H9 (cell line): ENCODE measurements at regions not wholly inside any gene's neighbourhood (a gene's known extent, or its start where the extent isn't known, plus 50 kb on each side); places are given as distances from the start of the nearest gene placed in this dataset.

Experiments used
- DNase-seq: peaks from one replicate; pipeline ENCODE4 v3.0.0-alpha.2; 2017
- H2AFZ ChIP-seq: one replicate; pipeline ENCODE4 v1.6.1; 2013; ENCODE audit warnings: mild to moderate bottlenecking, low read length, control low read depth, moderate library complexity
- H2AK5ac ChIP-seq: 2 replicates; pipeline ENCODE4 v1.6.1; 2013; ENCODE audit warnings: low read length, control low read depth, mixed read lengths; ENCODE audit not compliant: insufficient read length
- H2BK120ac ChIP-seq: one replicate; pipeline ENCODE4 v1.6.1; 2013; ENCODE audit warnings: low read depth, mild to moderate bottlenecking, low read length, control low read depth, inconsistent platforms; ENCODE audit not compliant: poor library complexity, severe bottlenecking
- H2BK12ac ChIP-seq: 2 replicates; pipeline ENCODE4 v1.6.1; 2013; ENCODE audit warnings: low read length, control low read depth, mixed read lengths, low read depth; ENCODE audit not compliant: insufficient read length
- H2BK15ac ChIP-seq: 2 replicates; pipeline ENCODE4 v1.6.1; 2013; ENCODE audit warnings: low read depth, low read length, control low read depth
- H2BK20ac ChIP-seq: one replicate; pipeline ENCODE4 v1.6.1; 2013; ENCODE audit warnings: low read depth, mild to moderate bottlenecking, low read length, control low read depth, inconsistent platforms; ENCODE audit not compliant: poor library complexity, severe bottlenecking
- H2BK5ac ChIP-seq: 2 replicates; pipeline ENCODE4 v1.6.1; 2013; ENCODE audit warnings: low read length, control low read depth, mixed read lengths; ENCODE audit not compliant: insufficient read length
- H3K14ac ChIP-seq: 2 replicates; pipeline ENCODE4 v1.6.1; 2013; ENCODE audit warnings: low read length, control low read depth; ENCODE audit not compliant: insufficient read depth
- H3K18ac ChIP-seq: 2 replicates; pipeline ENCODE4 v1.6.1; 2013; ENCODE audit warnings: low read depth, mild to moderate bottlenecking, mixed read lengths, low read length, control low read depth; ENCODE audit not compliant: insufficient read length
- H3K23ac ChIP-seq: 2 replicates; pipeline ENCODE4 v1.6.1; 2013; ENCODE audit warnings: low read length, control low read depth, mixed read lengths, low read depth; ENCODE audit not compliant: insufficient read length
- H3K23me2 ChIP-seq: 2 replicates; pipeline ENCODE4 v1.6.1; 2013; ENCODE audit warnings: low read depth, mild to moderate bottlenecking, mixed read lengths, low read length, control low read depth; ENCODE audit not compliant: insufficient read length, poor library complexity, severe bottlenecking
- H3K27ac ChIP-seq: 2 replicates; pipeline ENCODE4 v1.5.1; 2013; ENCODE audit warnings: low read length, control low read depth, mixed read lengths, low read depth; ENCODE audit not compliant: insufficient read length
- H3K27me3 ChIP-seq: 2 replicates; pipeline ENCODE4 v1.6.1; 2013; ENCODE audit warnings: low read length, control low read depth, inconsistent platforms; ENCODE audit not compliant: insufficient read depth
- H3K4ac ChIP-seq: 2 replicates; pipeline ENCODE4 v1.6.1; 2013; ENCODE audit warnings: low read depth, mild to moderate bottlenecking, control low read depth, inconsistent platforms, low read length, moderate library complexity
- H3K4me1 ChIP-seq: 2 replicates; pipeline ENCODE4 v1.6.1; 2013; ENCODE audit warnings: low read length, control low read depth, inconsistent platforms; ENCODE audit not compliant: insufficient read depth
- H3K4me2 ChIP-seq: 2 replicates; pipeline ENCODE4 v1.6.1; 2013; ENCODE audit warnings: low read length, control low read depth, mixed read lengths; ENCODE audit not compliant: insufficient read length, insufficient read depth
- H3K56ac ChIP-seq: 2 replicates; pipeline ENCODE4 v1.6.1; 2013; ENCODE audit warnings: low read depth, mild to moderate bottlenecking, mixed read lengths, low read length, control low read depth; ENCODE audit not compliant: insufficient read length
- H3K79me1 ChIP-seq: 2 replicates; pipeline ENCODE4 v1.6.1; 2013; ENCODE audit warnings: low read depth, mild to moderate bottlenecking, moderate library complexity, low read length, control low read depth, inconsistent platforms; ENCODE audit not compliant: insufficient read depth, poor library complexity, severe bottlenecking
- H3K79me2 ChIP-seq: 2 replicates; pipeline ENCODE4 v1.6.1; 2013; ENCODE audit warnings: low read length, control low read depth, inconsistent platforms; ENCODE audit not compliant: insufficient read depth
- H3K9ac ChIP-seq: 2 replicates; pipeline ENCODE4 v1.6.1; 2013; ENCODE audit warnings: low read length, control low read depth, mixed read lengths; ENCODE audit not compliant: insufficient read length; ENCODE audit errors: extremely low read depth
- H3K9me3 ChIP-seq: one replicate; pipeline ENCODE4 v1.6.1; 2013; ENCODE audit warnings: low read depth, low read length, inconsistent platforms; ENCODE audit not compliant: control insufficient read depth
- H3T11ph ChIP-seq: one replicate; pipeline ENCODE4 v1.6.1; 2013; ENCODE audit warnings: mild to moderate bottlenecking, low read length, control low read depth, inconsistent platforms
- H4K20me1 ChIP-seq: one replicate; pipeline ENCODE4 v1.6.1; 2013; ENCODE audit not compliant: control insufficient read depth, insufficient read length, insufficient read depth
- H4K5ac ChIP-seq: 2 replicates; pipeline ENCODE4 v1.6.1; 2013; ENCODE audit warnings: low read depth, mild to moderate bottlenecking, mixed read lengths, low read length, control low read depth; ENCODE audit not compliant: insufficient read length
- H4K8ac ChIP-seq: replicated peaks from 2 replicates; pipeline ENCODE4 v1.6.1; 2013; ENCODE audit warnings: low read length, control low read depth, mixed read lengths, low read depth; ENCODE audit not compliant: insufficient read length
- H4K91ac ChIP-seq: 2 replicates; pipeline ENCODE4 v1.6.1; 2013; ENCODE audit warnings: low read depth, mild to moderate bottlenecking, moderate library complexity, mixed read lengths, low read length, control low read depth; ENCODE audit not compliant: insufficient read length
- H3K27ac Mint-ChIP-seq, 3 experiments: 2 replicates in 2 of 3; 3 replicates in 1 of 3; pipeline ENCODE4 v1.8.0; 2020 to 2021; ENCODE audit warnings: mixed read lengths in 3 of 3, mild to moderate bottlenecking in 1 of 3, moderate library complexity in 1 of 3
- H3K27me3 Mint-ChIP-seq: 2 replicates; pipeline ENCODE4 v1.8.0; 2021; ENCODE audit warnings: low read depth, mild to moderate bottlenecking, moderate library complexity, mixed read lengths
- H3K36me3 Mint-ChIP-seq, 3 experiments: 2 replicates in 2 of 3; 3 replicates in 1 of 3; pipeline ENCODE4 v1.8.0; 2020 to 2021; ENCODE audit warnings: low read depth in 3 of 3, mixed read lengths in 3 of 3; ENCODE audit not compliant: insufficient read depth in 1 of 3
- H3K4me1 Mint-ChIP-seq, 2 experiments: 2 replicates each; pipeline ENCODE4 v1.8.0; 2020; ENCODE audit warnings: mixed read lengths in 2 of 2
- H3K4me3 Mint-ChIP-seq, 2 experiments: 2 replicates in 1 of 2; 3 replicates in 1 of 2; pipeline ENCODE4 v1.8.0; 2020 to 2021; ENCODE audit warnings: mild to moderate bottlenecking in 2 of 2, mixed read lengths in 2 of 2, moderate library complexity in 1 of 2
- H3K9me3 Mint-ChIP-seq, 2 experiments: 2 replicates in 1 of 2; 3 replicates in 1 of 2; pipeline ENCODE4 v1.8.0; 2020; ENCODE audit warnings: mild to moderate bottlenecking in 2 of 2, mixed read lengths in 2 of 2, moderate library complexity in 1 of 2
- CTCF ChIP-seq: fragments of 200-600 bp; sonication (generic); conservative IDR thresholded peaks from 3 replicates; pipeline ENCODE4 v1.8.0; 2021; ENCODE audit warnings: antibody characterized with exemption, mild to moderate bottlenecking
- WGBS: extraction: QIAGEN DNeasy Blood & Tissue Kit; methylation state at CpG from one replicate; pipeline ENCODE4 v1.1.7; 2013; ENCODE audit warnings: missing lambda C conversion rate, low lambda C conversion rate, mixed read lengths; ENCODE audit not compliant: insufficient read length; ENCODE audit errors: extremely low coverage; 5-methylcytosine and 5-hydroxymethylcytosine counted together

- no peak overlapping the region for H2BK5ac ChIP-seq
- DNase-seq, result no peak
- no CpG with 5 or more reads among the region's 3 CpGs for WGBS
Measured at GRCh38 chr10:44659320-44659719, 251.8 kb upstream of the TMEM72 start.

More at GRCh38 chr10:44659320-44659719, 251.8 kb upstream of the TMEM72 start:
- H3K9me3 ChIP-seq, result no peaks in the 10 kb centered on the region
- no peak overlapping the region for H4K8ac ChIP-seq
- no peak overlapping the region for H2BK15ac ChIP-seq
- no peak overlapping the region for H4K5ac ChIP-seq
- no peaks in the 10 kb centered on the region for H3K79me1 ChIP-seq
- H2AK5ac ChIP-seq, result no peak overlapping the region
- no peak overlapping the region for H3T11ph ChIP-seq
- no peaks in the 10 kb centered on the region for H3K4me1 ChIP-seq
- no peak overlapping the region for H4K91ac ChIP-seq
- H3K36me3 Mint-ChIP-seq, result no peaks in the 10 kb centered on the region; a peak in 1 of 7 replicates
- H3K79me2 ChIP-seq, result no peaks in the 10 kb centered on the region
- no peak overlapping the region for H2BK20ac ChIP-seq
- H3K27ac ChIP-seq, result no peak overlapping the region
- no peak overlapping the region for H2BK120ac ChIP-seq
- H3K18ac ChIP-seq, result no peak overlapping the region
- no peak overlapping the region for H2AFZ ChIP-seq
- H3K23ac ChIP-seq, result no peak overlapping the region
- no peak overlapping the region for H3K14ac ChIP-seq
- H3K27me3 Mint-ChIP-seq, result peaks cover 2% of the 10 kb centered on the region
- no peak overlapping the region for H3K4ac ChIP-seq
- H3K56ac ChIP-seq, result no peak overlapping the region
- peaks cover 0 to 2% of the 10 kb centered on the region in 2 experiments; a peak in 1 of 5 replicates for H3K9me3 Mint-ChIP-seq
- H3K27ac Mint-ChIP-seq, result no peak overlapping the region
- H4K20me1 ChIP-seq, result no peaks in the 10 kb centered on the region
- H3K4me2 ChIP-seq, result no peak overlapping the region
- H3K27me3 ChIP-seq, result no peaks in the 10 kb centered on the region
- no peaks in the 10 kb centered on the region for H3K23me2 ChIP-seq
- H3K4me1 Mint-ChIP-seq, result peaks cover 0 to 6% of the 10 kb centered on the region in 2 experiments; a peak in 1 of 4 replicates
- no peak overlapping the region for H3K9ac ChIP-seq
- no peak for TF ChIP-seq CTCF
- H2BK12ac ChIP-seq, result no peak overlapping the region
- no peak overlapping the region for H3K4me3 Mint-ChIP-seq
